HUES6 (cell line): ENCODE measurements at regions not wholly inside any gene's neighbourhood (a gene's known extent, or its start where the extent isn't known, plus 50 kb on each side); places are given as distances from the start of the nearest gene placed in this dataset.

Experiments used
- H3K27ac ChIP-seq: 2 replicates; pipeline ENCODE4 v1.7.0; 2013; ENCODE audit warnings: low read depth, mild to moderate bottlenecking, low read length, inconsistent platforms
- H3K27me3 ChIP-seq: 2 replicates; pipeline ENCODE4 v1.6.1; 2013; ENCODE audit warnings: low read length; ENCODE audit not compliant: control insufficient read depth, insufficient read depth
- H3K36me3 ChIP-seq: 2 replicates; pipeline ENCODE4 v1.6.1; 2013; ENCODE audit warnings: low read length; ENCODE audit not compliant: control insufficient read depth, insufficient read depth
- H3K4me1 ChIP-seq: 2 replicates; pipeline ENCODE4 v1.6.1; 2013; ENCODE audit warnings: low read length; ENCODE audit not compliant: control insufficient read depth, insufficient read depth
- H3K4me3 ChIP-seq: 2 replicates; pipeline ENCODE4 v1.5.1; 2013; ENCODE audit warnings: low read depth, low read length
- H3K9ac ChIP-seq: one replicate; pipeline ENCODE4 v1.6.1; 2013; ENCODE audit warnings: mild to moderate bottlenecking, low read length
- H3K9me3 ChIP-seq: 2 replicates; pipeline ENCODE4 v1.6.1; 2013; ENCODE audit warnings: low read depth, low read length; ENCODE audit not compliant: control insufficient read depth, insufficient read depth

GRCh38 chr17:55607731-55608341 is 96.6 kb upstream of the SMIM36 start:
- H3K9me3 ChIP-seq: no peaks in the 10 kb centered on the region
- no peaks in the 10 kb centered on the region for H3K4me1 ChIP-seq
- no peak overlapping the region for H3K27ac ChIP-seq

GRCh38 chr17:55606488-55606815 is 95.2 kb upstream of the SMIM36 start:
- Histone ChIP-seq H3K27ac (no peak overlapping the region), H3K9me3 (no peaks in the 10 kb centered on the region), H3K27me3 (no peaks in the 10 kb centered on the region)

More at GRCh38 chr17:55607731-55608341, 96.6 kb upstream of the SMIM36 start:
- Histone ChIP-seq H3K36me3 (no peaks in the 10 kb centered on the region), H3K9ac (no peak overlapping the region), H3K4me3 (no peak overlapping the region), H3K27me3 (no peaks in the 10 kb centered on the region)

GRCh38 chr17:55605705-55606487 is 94.6 kb upstream of the SMIM36 start:
- Histone ChIP-seq H3K4me3 (no peak overlapping the region), H3K9ac (no peak overlapping the region), H3K4me1 (peaks cover 9% of the 10 kb centered on the region), H3K9me3 (no peaks in the 10 kb centered on the region), H3K27ac (no peak overlapping the region), H3K36me3 (no peaks in the 10 kb centered on the region), H3K27me3 (no peaks in the 10 kb centered on the region)

More at GRCh38 chr17:55606488-55606815, 95.2 kb upstream of the SMIM36 start:
- Histone ChIP-seq H3K4me1 (peaks cover 9% of the 10 kb centered on the region), H3K4me3 (no peak overlapping the region), H3K36me3 (no peaks in the 10 kb centered on the region), H3K9ac (no peak overlapping the region)

- H3K9ac ChIP-seq: peak overlapping the region; percentile 35
- no peaks in the 10 kb centered on the region for H3K27me3 ChIP-seq
- peaks cover 4% of the 10 kb centered on the region; the same call in 1 of the 2 replicates for H3K9me3 ChIP-seq
- no peak overlapping the region for H3K4me3 ChIP-seq
- H3K36me3 ChIP-seq: no peaks in the 10 kb centered on the region
- peaks cover 9% of the 10 kb centered on the region for H3K4me1 ChIP-seq
- peak overlapping the region; percentile 42 for H3K27ac ChIP-seq
Measured at GRCh38 chr17:55601874-55602364, 90.7 kb upstream of the SMIM36 start.

- peaks cover 4% of the 10 kb centered on the region; the same call in 1 of the 2 replicates for H3K9me3 ChIP-seq
- H3K4me1 ChIP-seq: peaks cover 9% of the 10 kb centered on the region
- no peaks in the 10 kb centered on the region for H3K27me3 ChIP-seq
- H3K4me3 ChIP-seq: no peak overlapping the region
- H3K9ac ChIP-seq: no peak overlapping the region
- no peaks in the 10 kb centered on the region for H3K36me3 ChIP-seq
- H3K27ac ChIP-seq: no peak overlapping the region
Measured at GRCh38 chr17:55598495-55598894, 87.2 kb upstream of the SMIM36 start.

DNA sequence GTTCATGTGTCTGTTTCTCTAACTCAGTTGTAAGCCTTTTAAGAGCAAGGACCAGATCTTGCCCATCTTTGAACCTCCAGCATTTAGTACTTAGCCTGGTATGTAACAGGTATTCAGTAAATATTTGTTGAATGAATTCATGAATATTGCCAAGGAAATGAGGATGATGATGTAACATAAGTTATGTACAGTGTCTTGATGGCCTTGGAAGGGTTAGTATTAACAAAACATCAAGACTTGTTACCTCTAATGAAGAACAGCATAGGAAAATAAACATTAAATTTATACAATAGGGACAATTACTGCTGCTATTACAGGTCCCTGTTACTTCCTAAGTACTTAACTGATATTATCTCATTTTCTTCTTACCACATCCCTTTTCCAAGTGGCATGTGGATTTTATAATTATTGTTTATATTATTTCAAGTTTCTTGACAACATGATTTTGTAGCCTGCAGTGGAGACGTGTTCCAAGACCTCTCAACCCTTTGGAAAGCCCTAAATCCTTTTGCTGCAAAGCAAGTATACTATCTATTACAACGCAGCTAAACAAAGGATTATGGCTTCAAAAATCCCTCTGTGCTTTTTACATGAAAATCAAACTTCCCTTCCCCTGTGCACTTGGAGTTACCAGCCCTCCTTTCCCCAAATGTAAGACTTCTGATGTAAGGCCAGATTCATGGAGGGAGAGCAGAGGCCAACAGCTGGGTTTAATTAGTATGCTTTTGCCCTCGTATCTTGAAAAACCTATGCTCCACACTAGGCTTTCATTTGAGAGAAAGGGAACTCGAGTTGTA is 77.4 kb upstream of the SMIM36 start:
- H3K9ac ChIP-seq: no peak overlapping the region
- no peak overlapping the region for H3K4me3 ChIP-seq
- H3K27me3 ChIP-seq: no peaks in the 10 kb centered on the region
- no peaks in the 10 kb centered on the region for H3K36me3 ChIP-seq
- no peaks in the 10 kb centered on the region for H3K9me3 ChIP-seq
- no peaks in the 10 kb centered on the region for H3K4me1 ChIP-seq
- no peak overlapping the region for H3K27ac ChIP-seq

DNA sequence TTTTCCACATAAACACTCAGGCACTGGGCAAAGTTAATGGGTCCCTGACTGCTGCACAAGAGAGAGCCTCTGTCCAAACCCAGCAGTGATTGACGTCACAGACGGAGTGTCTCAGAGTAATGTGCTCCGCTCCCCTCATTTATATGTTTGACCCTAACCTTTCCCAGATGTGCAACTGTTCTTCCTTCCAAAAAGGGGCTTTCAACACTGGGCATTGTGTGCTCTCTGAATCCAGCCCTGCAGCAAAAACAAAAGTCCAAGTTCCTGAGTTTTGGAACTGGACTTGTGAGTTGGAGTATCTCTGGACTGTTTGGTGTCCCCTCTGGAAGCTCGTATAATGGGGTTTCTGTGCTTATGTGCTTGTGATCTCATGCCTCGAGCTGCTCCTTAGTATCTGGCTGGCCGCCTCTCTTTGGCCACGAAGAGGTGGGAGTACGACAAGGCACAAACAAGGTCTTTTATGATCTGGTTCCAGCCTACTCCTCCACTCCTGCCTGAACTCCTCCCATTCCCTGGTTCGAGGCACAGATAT is 76.4 kb upstream of the SMIM36 start:
- H3K27ac ChIP-seq: no peak overlapping the region

DNA sequence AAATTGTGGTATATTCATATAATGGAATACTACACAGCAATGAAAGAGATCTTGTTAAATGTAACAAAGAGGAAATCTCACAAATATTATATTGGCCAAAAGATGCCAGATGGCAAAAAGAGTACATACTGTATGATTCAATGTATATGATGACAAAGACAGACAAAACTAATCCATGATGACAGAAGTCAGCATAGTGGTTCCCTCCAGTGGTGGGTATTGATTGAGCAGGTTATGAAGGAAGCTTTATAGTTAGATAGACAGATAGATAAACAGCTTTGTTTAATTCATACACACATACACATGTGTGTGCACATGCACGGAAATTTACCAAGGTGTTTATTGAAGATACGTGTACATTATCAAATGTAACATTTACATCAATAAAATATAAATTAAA is 74.4 kb upstream of the SMIM36 start:
- Histone ChIP-seq H3K9me3 (no peaks in the 10 kb centered on the region), H3K4me1 (no peaks in the 10 kb centered on the region), H3K4me3 (no peak overlapping the region), H3K27ac (no peak overlapping the region), H3K27me3 (no peaks in the 10 kb centered on the region), H3K9ac (no peak overlapping the region), H3K36me3 (no peaks in the 10 kb centered on the region)

More for the DNA sequence above, 76.4 kb upstream of the SMIM36 start:
- H3K27me3 ChIP-seq: no peaks in the 10 kb centered on the region
- H3K36me3 ChIP-seq: no peaks in the 10 kb centered on the region
- no peaks in the 10 kb centered on the region for H3K9me3 ChIP-seq
- H3K4me3 ChIP-seq: no peak overlapping the region
- no peaks in the 10 kb centered on the region for H3K4me1 ChIP-seq
- H3K9ac ChIP-seq: no peak overlapping the region

DNA sequence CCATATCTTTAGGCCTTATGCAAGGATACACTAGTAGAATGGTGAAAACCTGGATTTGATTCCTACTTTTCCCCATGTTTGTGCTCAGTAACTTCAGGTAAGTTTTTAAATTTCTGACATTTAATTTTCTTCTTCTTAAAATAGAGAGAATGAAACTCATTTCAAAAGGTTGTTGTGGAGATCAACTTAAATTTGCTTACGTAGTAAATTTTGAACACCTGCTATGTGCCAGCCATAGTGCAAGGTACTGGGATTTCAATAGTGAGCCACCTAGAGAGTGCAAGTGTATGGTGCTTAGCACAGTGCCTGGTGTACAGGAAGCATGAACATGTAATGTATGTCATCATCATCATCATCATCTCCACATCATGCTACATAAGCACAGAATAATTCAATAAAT is 73.6 kb upstream of the SMIM36 start:
- Histone ChIP-seq H3K9me3 (no peaks in the 10 kb centered on the region), H3K4me3 (no peak overlapping the region), H3K27ac (no peak overlapping the region), H3K27me3 (no peaks in the 10 kb centered on the region), H3K36me3 (no peaks in the 10 kb centered on the region), H3K9ac (no peak overlapping the region), H3K4me1 (no peaks in the 10 kb centered on the region)

DNA sequence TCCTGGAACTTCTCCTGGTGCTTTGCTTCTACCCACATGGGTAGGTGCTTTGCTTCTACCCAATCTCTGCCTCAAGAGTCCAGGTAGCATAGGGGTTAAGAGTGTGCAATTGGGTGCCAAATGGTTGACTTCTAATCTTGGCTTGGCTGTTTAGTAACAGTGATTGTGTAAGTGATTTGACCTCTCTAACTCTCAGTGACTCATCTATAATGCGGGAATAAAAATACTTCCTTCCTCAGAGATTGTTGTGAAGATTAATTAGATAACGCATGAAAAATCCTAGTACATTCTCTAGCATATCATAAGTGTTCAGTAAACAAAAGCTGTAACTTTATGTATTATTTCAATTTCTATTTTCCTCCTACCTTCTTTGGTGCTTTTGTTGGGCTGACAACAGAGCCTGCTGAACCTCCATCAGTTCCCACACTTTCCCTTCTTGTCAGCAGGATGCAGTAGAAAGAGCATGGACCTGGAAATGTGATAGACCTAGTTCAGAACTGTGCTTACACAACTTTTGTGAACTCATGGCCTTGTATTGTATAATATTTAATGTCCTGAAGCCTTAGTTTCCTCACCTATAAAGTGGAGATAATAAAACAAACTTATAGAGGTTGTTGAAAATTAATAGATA is 72.9 kb upstream of the SMIM36 start:
- Histone ChIP-seq H3K4me1 (no peaks in the 10 kb centered on the region), H3K9ac (no peak overlapping the region), H3K9me3 (no peaks in the 10 kb centered on the region), H3K27me3 (no peaks in the 10 kb centered on the region), H3K36me3 (no peaks in the 10 kb centered on the region), H3K4me3 (no peak overlapping the region), H3K27ac (no peak overlapping the region)
